HFF-Myc (cell line): ENCODE measurements at regions not wholly inside any gene's neighbourhood (a gene's known extent, or its start where the extent isn't known, plus 50 kb on each side); places are given as distances from the start of the nearest gene placed in this dataset.

Experiments used
- DNase-seq: peaks from one replicate; pipeline ENCODE4 v3.0.0-alpha.2; 2011; ENCODE audit warnings: low read depth; ENCODE audit errors: extremely low read depth
- H3K4me3 ChIP-seq: replicated peaks from 2 replicates; pipeline ENCODE4 v1.5.1; 2011; ENCODE audit warnings: low read depth, mild to moderate bottlenecking, control low read depth, low read length
- TF ChIP-seq, protein P1 (sequence below): IDR thresholded peaks from 2 replicates; pipeline ENCODE4 v1.5.1; 2012; ENCODE audit warnings: mild to moderate bottlenecking, low read depth, low read length, control low read depth; ENCODE audit errors: missing control alignments

DNA sequence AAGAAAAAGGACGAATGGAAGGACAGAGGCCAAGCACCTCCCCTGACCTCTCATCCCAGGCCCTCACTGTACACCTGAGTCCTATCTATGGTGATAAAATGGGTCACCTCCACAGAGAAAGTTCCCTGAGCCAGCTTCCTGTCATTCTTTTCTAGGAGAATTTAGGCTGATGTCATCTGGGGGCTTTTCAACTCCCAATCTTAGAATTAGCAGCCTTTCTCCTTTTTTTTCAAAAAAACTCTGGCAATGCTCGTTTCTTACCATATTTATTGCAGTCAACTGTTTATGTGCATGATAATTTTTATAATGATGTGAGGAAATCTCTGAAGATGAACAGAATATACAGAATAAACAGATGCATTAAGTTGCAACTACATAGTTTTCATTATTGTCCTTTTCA, 177.6 kb downstream of the SNAPC1 start:
- TF ChIP-seq, protein P1, sequence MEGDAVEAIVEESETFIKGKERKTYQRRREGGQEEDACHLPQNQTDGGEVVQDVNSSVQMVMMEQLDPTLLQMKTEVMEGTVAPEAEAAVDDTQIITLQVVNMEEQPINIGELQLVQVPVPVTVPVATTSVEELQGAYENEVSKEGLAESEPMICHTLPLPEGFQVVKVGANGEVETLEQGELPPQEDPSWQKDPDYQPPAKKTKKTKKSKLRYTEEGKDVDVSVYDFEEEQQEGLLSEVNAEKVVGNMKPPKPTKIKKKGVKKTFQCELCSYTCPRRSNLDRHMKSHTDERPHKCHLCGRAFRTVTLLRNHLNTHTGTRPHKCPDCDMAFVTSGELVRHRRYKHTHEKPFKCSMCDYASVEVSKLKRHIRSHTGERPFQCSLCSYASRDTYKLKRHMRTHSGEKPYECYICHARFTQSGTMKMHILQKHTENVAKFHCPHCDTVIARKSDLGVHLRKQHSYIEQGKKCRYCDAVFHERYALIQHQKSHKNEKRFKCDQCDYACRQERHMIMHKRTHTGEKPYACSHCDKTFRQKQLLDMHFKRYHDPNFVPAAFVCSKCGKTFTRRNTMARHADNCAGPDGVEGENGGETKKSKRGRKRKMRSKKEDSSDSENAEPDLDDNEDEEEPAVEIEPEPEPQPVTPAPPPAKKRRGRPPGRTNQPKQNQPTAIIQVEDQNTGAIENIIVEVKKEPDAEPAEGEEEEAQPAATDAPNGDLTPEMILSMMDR, result no peak
- DNase-seq, result no peak
- no peak overlapping the region for H3K4me3 ChIP-seq

DNA sequence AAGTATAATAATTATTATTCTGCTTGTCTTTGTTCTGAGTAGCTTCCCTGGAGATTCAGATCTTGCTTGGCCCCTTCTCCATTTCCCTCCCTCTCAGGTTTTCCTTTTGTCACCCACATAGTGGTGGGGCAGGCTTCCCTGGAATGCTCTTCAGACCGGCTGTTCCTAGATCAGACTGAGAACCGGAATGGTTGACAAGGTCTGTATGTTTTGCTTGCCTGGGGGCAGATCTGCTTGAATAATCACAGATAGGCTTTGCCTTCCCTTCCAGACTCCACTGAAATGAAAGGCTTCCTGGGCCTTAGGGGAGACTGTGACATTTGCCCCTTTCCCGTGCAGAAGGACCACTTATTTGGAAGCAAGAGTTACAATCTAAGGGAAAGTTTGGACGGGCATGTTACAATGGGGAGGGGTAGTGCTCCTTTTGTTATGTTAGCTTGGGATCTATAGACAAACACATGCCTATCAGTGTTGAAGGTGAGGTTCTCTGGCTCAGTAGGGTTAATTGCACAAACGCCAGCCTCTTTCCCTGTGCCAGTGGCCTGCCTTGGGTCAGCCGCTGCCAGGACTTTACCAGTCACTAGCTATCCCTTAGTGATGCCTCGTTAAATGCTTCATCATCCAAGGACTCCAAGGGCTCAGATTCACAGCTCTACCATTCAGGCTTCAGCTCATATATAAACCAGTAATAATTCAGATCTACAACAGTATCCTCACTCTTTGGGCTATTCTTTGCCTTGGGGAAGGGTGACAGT, 178.6 kb downstream of the SNAPC1 start:
- no peak overlapping the region for H3K4me3 ChIP-seq
- TF ChIP-seq, protein P1, result no peak
- no peak for DNase-seq

DNA sequence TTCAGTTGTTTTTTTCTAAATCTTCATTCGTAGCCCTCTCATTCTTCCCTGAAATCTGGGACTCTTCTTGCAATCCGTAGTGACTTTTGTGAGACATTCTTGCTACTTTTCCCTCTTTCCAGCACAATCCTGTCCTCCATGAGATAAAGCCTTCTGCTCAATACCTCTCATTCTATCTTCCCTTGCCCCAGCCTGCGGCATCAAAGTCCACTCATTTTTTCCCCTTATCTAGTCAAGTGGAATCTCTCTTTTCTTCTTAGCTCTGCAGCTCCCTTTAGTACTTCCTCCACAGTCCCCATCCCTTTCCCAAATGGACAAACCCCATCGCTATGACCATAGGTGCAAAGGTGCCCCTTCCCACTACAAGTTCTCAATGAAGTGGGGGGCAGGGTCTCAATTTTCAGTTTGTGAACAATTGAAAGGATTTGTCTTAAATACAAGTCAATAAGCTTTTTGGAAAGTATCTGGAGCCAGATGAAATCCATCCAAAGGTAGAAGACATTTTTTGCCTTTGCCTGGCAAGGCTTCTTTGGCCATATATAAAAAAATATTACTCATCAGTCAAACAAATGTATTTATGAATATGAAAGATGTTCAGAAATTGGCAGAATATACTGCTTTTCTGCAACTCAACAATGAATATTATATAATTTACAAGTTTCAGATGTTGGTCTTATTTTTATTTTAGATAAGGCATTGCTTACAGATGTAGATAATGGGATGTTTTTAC, 179.4 kb downstream of the SNAPC1 start:
- no peak for DNase-seq
- H3K4me3 ChIP-seq, result no peak overlapping the region
- TF ChIP-seq, protein P1, result no peak

DNA sequence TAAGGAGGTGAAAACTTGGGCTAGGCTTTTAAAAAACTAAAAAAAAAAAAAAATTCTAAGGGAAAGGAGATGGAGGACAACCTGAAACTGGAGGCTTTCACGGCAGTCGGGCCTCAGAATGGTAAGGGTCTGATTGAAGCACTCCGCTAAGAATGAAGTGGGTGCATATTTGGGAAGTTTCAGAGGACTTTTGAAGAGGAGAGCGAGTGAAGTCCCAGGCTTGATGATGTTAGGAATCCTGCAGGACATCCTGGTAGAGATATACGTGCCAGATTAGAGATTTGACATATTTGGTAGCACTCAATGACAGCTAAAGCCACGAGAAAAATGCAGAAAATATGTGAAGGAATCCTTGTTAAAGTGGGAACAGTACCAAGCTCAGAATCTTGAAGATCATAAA, 186.2 kb downstream of the SNAPC1 start:
- TF ChIP-seq, protein P1, result no peak

DNA sequence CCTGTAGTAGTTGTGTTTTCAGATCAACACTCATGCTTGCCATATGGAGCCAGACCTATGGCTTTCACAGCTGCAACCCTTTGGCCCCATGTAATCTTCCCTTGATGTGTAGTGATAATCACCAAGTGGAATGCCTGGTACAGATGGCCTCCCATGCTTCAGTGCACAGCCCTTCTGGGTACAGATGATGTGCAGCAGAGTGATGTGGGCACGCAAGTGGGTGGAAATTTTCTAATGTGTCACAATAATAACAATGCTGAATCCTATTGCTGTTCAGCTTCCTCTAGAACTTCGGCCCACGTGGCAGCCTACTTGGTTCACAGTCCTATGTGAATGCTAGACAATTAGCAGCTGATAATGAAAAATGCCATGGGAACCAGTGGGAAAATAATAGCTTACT, 188.1 kb downstream of the SNAPC1 start:
- no peak for DNase-seq
- H3K4me3 ChIP-seq, result no peak overlapping the region
- TF ChIP-seq, protein P1, result no peak

More for the DNA sequence above, 186.2 kb downstream of the SNAPC1 start:
- no peak for DNase-seq
- no peak overlapping the region for H3K4me3 ChIP-seq

DNA sequence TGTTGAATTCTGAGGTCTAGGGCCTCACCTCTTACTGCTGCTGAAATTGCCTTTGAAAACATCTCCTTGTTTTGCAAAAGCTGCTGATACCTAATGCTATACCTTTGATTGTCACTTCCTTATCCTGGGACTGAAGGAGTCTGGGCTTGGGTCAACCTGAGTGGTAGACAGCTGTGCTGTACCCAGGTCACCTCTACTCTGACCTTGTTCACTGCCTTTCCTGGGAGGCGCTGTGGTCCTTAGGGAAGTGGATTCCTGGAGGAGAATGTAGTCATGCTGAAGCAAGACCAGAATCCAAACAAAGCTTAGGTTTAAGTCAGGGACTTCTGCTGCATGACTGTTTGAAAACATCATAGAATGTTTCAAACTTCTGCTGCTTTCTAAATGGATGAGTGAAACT, 191.4 kb downstream of the SNAPC1 start:
- no peak overlapping the region for H3K4me3 ChIP-seq
- DNase-seq, result no peak
- TF ChIP-seq, protein P1, result no peak

DNA sequence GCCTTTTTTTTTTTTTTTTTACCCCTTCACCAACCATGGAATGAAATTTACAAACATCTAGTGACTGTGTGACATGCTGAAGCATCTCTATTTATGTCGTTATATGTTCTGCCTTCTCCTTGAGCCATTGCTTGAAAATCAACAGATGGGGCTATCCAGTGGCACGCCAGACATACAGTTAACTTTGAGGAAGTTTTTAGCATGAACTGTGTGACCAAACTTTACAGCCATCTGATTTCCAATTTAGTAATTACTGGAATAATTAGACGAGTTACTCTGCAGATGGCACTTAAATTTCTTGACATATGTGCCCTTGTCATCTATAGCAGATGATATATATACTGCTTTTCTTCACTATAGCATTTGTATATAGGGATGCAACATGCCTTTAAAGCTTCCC, 192.1 kb downstream of the SNAPC1 start:
- TF ChIP-seq, protein P1, result no peak

More for the DNA sequence above, 192.1 kb downstream of the SNAPC1 start:
- no peak for DNase-seq
- no peak overlapping the region for H3K4me3 ChIP-seq
